GM19328 (cell line): ENCODE measurements at regions not wholly inside any gene's neighbourhood (a gene's known extent, or its start where the extent isn't known, plus 50 kb on each side); places are given as distances from the start of the nearest gene placed in this dataset.

Source experiments
- ATAC-seq: cut with Tn5 transposase; IDR thresholded peaks from one replicate; pipeline ENCODE4 v1.9.1; 2021; ENCODE audit warnings: mild to moderate bottlenecking, moderate library complexity; ENCODE audit not compliant: unreplicated experiment

GRCh38 chr9:87818308-87818707 lies 64.4 kb upstream of the SPATA31E1 start:
- no peak for ATAC-seq

DNA sequence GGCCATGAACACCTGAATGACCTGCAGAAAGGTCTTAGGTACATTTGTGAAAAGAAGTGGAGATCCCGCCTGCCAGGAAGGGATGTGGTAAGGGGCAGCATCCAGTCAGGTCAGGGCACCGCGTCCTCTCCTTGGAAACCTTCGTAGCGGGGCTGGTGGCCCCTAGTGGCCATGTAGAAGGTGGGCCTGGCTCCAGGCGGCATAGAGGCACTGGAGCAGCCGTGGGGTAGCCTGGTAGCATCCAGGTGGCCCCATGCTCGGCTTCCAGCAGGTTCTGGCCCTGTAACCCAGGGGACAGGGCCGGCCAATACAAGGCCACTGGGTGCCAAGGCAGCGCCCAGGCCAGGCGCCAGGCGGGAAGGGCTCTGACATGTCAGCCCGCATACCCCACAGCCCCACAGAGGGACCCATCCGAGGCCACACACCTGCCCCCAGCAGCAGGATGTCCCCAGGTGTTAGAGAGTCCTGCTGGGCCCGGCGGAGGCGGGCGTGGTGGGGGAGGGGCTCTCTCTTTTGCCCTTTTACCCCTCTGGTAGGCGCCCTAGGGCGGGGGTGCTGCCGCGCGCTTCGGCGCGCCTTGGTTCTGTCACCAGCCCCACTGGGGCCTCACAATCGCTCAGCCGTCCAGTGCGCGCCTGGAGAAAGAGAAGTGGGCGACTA lies 58.3 kb upstream of the SPATA31E1 start:
- ATAC-seq, result no peak

GRCh38 chr9:87824886-87825285 lies 57.8 kb upstream of the SPATA31E1 start:
- no peak for ATAC-seq

DNA sequence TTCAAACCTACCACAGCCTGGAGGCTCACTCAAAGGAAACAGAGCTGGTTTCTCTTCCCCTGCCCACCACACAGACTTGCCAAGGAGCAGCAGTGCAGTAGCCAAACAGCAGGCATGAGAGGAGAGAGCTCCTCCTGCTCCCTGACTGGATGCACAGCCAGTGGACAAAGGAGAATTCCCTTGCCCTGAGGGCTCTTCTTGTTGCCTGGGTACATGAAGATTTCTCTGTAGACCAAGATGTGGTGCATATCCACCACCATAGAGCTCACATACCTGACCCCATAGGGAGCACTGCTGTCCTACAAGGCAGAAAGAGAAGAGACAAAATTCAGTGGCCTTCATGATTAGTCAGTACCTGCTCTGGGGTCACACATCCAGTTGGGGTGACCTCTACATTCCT lies 56.3 kb upstream of the SPATA31E1 start:
- no peak for ATAC-seq

DNA sequence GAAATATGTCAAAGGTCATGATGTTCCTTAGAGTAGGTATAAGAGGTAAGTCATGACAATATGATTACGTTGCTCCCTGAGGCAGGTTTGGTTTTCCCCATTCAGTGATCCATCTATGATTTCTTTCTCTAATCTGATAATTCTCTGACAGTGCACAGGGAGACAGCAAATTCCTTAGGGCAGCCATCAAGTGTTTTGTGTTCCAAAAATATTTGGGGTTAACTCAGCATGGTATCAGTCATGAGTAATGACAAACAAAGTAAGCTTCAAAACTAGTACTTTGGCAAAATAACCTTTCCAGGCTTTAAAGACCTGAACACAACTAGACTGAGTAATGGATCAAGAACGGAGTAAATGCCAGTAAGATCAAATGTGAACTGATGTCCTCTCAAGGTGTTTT lies 55.3 kb upstream of the SPATA31E1 start:
- no peak for ATAC-seq

DNA sequence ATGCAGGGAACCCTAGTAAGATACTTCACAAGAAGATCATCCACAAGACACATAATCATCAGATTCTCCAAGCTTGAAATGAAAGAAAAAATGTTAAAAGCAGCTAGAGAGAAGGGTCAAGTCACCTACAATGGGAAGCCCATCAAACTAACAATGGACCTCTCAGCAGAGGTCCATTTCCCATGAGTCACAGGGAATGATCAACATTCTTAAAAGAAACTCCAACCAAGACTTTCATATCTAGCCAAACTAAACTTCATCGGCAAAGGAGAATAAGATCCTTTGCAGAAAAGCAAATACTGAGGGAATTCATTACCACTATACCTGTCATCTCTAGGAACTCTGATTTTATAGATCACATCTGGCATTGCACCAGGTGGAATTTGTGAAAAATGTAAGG lies 52.9 kb upstream of the SPATA31E1 start:
- ATAC-seq, result no peak

- ATAC-seq, result no peak
Observed at GRCh38 chr9:87830446-87830845, 52.2 kb upstream of the SPATA31E1 start.

DNA sequence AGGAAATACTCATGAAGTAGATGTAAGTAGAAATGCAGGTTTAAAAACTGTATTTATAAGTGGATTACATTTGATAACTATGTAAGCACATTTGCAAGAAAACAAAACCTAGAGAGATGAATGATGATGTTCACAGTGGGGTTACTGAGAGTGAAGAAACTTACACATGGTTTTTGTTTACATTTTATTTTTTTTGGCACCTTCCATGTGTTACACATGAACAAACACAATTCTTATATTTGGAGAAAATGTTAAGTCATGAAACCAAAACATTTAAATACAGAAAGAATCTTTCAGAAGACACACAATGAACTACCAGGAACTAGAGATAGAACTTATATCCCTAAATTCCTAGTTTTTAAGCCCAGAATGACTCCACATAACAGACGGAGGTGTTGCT lies 51.5 kb upstream of the SPATA31E1 start:
- ATAC-seq, result no peak
